GM12878 (cell line): ENCODE measurements at regions not wholly inside any gene's neighbourhood (a gene's known extent, or its start where the extent isn't known, plus 50 kb on each side); places are given as distances from the start of the nearest gene placed in this dataset.

Experiments
- ATAC-seq: fragments of 200-7000 bp; cut with Tn5 transposase; 3 replicates; pipeline ENCODE4 v1.9.1; 2020; ENCODE audit warnings: mild to moderate bottlenecking, moderate library complexity
- BruUV-seq: library from RNA; stranded (reverse); fragments of 400-500 nt; replicated peaks from 2 replicates; lab custom pipeline; 2021; lab: Mats Ljungman, UMichigan
- CTCF ChIA-PET: fragments of 300-600 bp; sonication (Branson Sonifier 250); formaldehyde crosslinking; extraction: SDS; loops from one replicate; lab custom pipeline; 2021; ENCODE audit warnings: inconsistent platforms; lab: Yijun Ruan, JAX
- POLR2A ChIA-PET: fragments of 350-600 bp; formaldehyde crosslinking; extraction: SDS; loops from one replicate; lab custom pipeline; 2021; ENCODE audit warnings: inconsistent platforms; lab: Charles Lee
- RAD21 ChIA-PET: fragments of 300-600 bp; sonication (Branson Sonifier 250); formaldehyde crosslinking; loops from one replicate; lab custom pipeline; 2023; ENCODE audit warnings: antibody characterized with exemption; ENCODE audit not compliant: unreplicated experiment; lab: Charles Lee
- SMC1A ChIA-PET: fragments of 300-600 bp; sonication (Branson Sonifier 250); formaldehyde crosslinking; loops from one replicate; lab custom pipeline; 2023; ENCODE audit not compliant: unreplicated experiment, uncharacterized antibody; lab: Charles Lee
- DNase-seq: peaks from one replicate; pipeline ENCODE4 v3.0.0-alpha.2; 2011; ENCODE audit warnings: low read depth, low spot score
- FAIRE-seq: peaks from 3 replicates; lab custom pipeline; 2011; peaks lifted over from hg19 to GRCh38; lab: Jason Lieb, UNC
- H2AFZ ChIP-seq: 2 replicates; pipeline ENCODE4 v1.6.0; 2011; ENCODE audit warnings: low read depth, low read length, control low read depth; ENCODE audit not compliant: control insufficient read depth
- H3K27ac ChIP-seq: 2 replicates; pipeline ENCODE4 v1.5.1; 2011; ENCODE audit warnings: control low read depth; ENCODE audit not compliant: control insufficient read depth, insufficient read depth
- H3K27me3 ChIP-seq, 2 experiments: replicated peaks in 1 of 2; 2 replicates each; pipeline versions ENCODE4 v1.6.0 to v1.6.1; 2011; ENCODE audit warnings: low read length in 1 of 2; ENCODE audit not compliant: control insufficient read depth in 2 of 2, insufficient read depth in 2 of 2
- H3K36me3 ChIP-seq, 2 experiments: 2 replicates each; pipeline ENCODE4 v1.5.1; 2011; ENCODE audit warnings: low read length in 1 of 2; ENCODE audit not compliant: control insufficient read depth in 2 of 2, insufficient read depth in 2 of 2
- H3K4me1 ChIP-seq: 2 replicates; pipeline ENCODE4 v1.6.1; 2011; ENCODE audit warnings: mild to moderate bottlenecking, low read length, moderate library complexity, mixed read lengths; ENCODE audit not compliant: control insufficient read depth, insufficient read depth
- H3K4me2 ChIP-seq: 2 replicates; pipeline ENCODE4 v1.6.0; 2011; ENCODE audit warnings: control low read depth; ENCODE audit not compliant: control insufficient read depth, insufficient read depth
- H3K4me3 ChIP-seq: fragments of 200-600 bp; sonication (generic); 2 replicates; pipeline ENCODE4 v1.5.1; 2016
- H3K79me2 ChIP-seq: 2 replicates; pipeline ENCODE4 v1.6.0; 2011; ENCODE audit warnings: low read length; ENCODE audit not compliant: control insufficient read depth, insufficient read depth
- H3K9ac ChIP-seq: 2 replicates; pipeline ENCODE4 v1.8.0; 2011; ENCODE audit warnings: low read length, control low read depth, mixed read lengths; ENCODE audit not compliant: control insufficient read depth, insufficient read depth
- H3K9me3 ChIP-seq: replicated peaks from 3 replicates; pipeline ENCODE4 v1.5.1; 2011; ENCODE audit warnings: mild to moderate bottlenecking, low read length; ENCODE audit not compliant: control insufficient read depth, insufficient read depth
- H4K20me1 ChIP-seq: 2 replicates; pipeline ENCODE4 v1.6.0; 2011; ENCODE audit not compliant: control insufficient read depth, insufficient read depth
- BRCA1 ChIP-seq: IDR thresholded peaks from 2 replicates; pipeline ENCODE4 v1.6.1; 2011; ENCODE audit warnings: low read depth, low read length, improper control_type of control experiment
- CBX3 ChIP-seq: fragments of 200-600 bp; sonication (generic); IDR thresholded peaks from 2 replicates; pipeline ENCODE4 v1.6.1; 2016; ENCODE audit warnings: low read depth, borderline replicate concordance
- CHD4 ChIP-seq: fragments of 200-600 bp; sonication (generic); IDR thresholded peaks from 2 replicates; pipeline ENCODE4 v1.6.1; 2016; ENCODE audit warnings: mild to moderate bottlenecking
- ETV6 ChIP-seq, 2 experiments: fragments of 450-650 bp in 1 of 2; IDR thresholded peaks in 1 of 2; conservative IDR thresholded peaks in 1 of 2; 2 replicates each; pipeline ENCODE4 v1.6.1; 2014; ENCODE audit warnings: antibody characterized with exemption in 1 of 2, borderline replicate concordance in 1 of 2, low read depth in 1 of 2, mild to moderate bottlenecking in 1 of 2, moderate library complexity in 1 of 2
- FOXM1 ChIP-seq: IDR thresholded peaks from 2 replicates; pipeline ENCODE4 v1.6.1; 2012; ENCODE audit warnings: low read depth, mild to moderate bottlenecking, inconsistent platforms, low read length, moderate library complexity
- GATAD2B ChIP-seq: fragments of 450-650 bp; conservative IDR thresholded peaks from 2 replicates; pipeline ENCODE4 v1.6.1; 2017; ENCODE audit warnings: low read depth, mild to moderate bottlenecking, moderate library complexity
- HDGF ChIP-seq: fragments of 450-650 bp; IDR thresholded peaks from 2 replicates; pipeline ENCODE4 v1.6.1; 2016; ENCODE audit warnings: antibody characterized with exemption
- SP1 ChIP-seq: IDR thresholded peaks from one replicate; pipeline ENCODE4 v1.6.1; 2011; ENCODE audit warnings: low read depth, low read length
- YBX1 ChIP-seq: fragments of 450-650 bp; IDR thresholded peaks from 2 replicates; pipeline ENCODE4 v1.6.1; 2016; ENCODE audit warnings: antibody characterized with exemption
- ZBED1 ChIP-seq: IDR thresholded peaks from 2 replicates; pipeline ENCODE4 v1.6.1; 2016; ENCODE audit warnings: borderline replicate concordance
- ZNF24 ChIP-seq: fragments of 450-650 bp; IDR thresholded peaks from 2 replicates; pipeline ENCODE4 v1.6.1; 2017; ENCODE audit warnings: antibody characterized with exemption, mild to moderate bottlenecking
- WGBS: methylation state at CpG from one replicate; pipeline ENCODE4 v1.1.6; 2016; ENCODE audit warnings: low lambda C conversion rate; ENCODE audit not compliant: insufficient replicate concordance, insufficient coverage; ENCODE audit errors: missing lambda C conversion rate; 5-methylcytosine and 5-hydroxymethylcytosine counted together
- in situ Hi-C: fragments of 300-500 bp; cut with MboI; formaldehyde crosslinking; loops from 9 replicates; pipeline ENCODE4 v1.14.3; 2018; ENCODE audit warnings: mixed read lengths
- intact Hi-C: fragments of 100-400 bp; cut with micrococcal nuclease; formaldehyde crosslinking; loops from one replicate; pipeline ENCODE4 v1.14.2; 2022; ENCODE audit not compliant: unreplicated experiment
- TF ChIP-seq, protein P1 (sequence below): fragments of 450-650 bp; IDR thresholded peaks from 2 replicates; pipeline ENCODE4 v1.6.1; 2017; ENCODE audit warnings: low read depth, mild to moderate bottlenecking, moderate library complexity
- TF ChIP-seq, protein P2 (sequence below): fragments of 450-650 bp; IDR thresholded peaks from 2 replicates; pipeline ENCODE4 v1.6.1; 2017; ENCODE audit warnings: mild to moderate bottlenecking, moderate library complexity

DNA sequence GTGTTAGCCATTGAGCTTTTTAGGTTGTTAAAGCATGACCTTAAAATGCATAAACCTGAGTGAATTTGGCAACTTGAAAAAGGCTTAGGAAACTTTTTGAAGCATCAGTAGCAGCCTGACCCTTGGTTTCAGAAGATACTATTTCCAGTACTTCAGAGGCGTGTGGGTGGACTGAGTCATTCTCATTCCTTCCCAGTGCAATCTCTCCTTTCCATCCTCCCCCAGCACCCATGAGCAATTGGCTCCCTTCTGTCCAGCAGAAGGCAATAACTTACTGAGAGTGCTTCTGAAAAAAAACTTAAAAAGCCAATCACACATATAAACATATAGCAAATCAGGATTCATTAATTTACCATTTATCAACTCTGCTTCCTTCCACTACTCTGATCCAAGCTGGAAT, 299.3 kb upstream of the STXBP6 start:
- 0% methylated on average over 1 of the region's 1 CpG for WGBS
- BruUV-seq: no TSS peak
- Histone ChIP-seq H3K27ac (no peak overlapping the region), H3K79me2 (no peaks in the 10 kb centered on the region), H4K20me1 (no peaks in the 10 kb centered on the region), H3K4me1 (no peaks in the 10 kb centered on the region), H2AFZ (no peak overlapping the region), H3K4me2 (no peak overlapping the region), H3K27me3 (no peaks in the 10 kb centered on the region), H3K9ac (no peak overlapping the region), H3K9me3 (no peaks in the 10 kb centered on the region; the same call in 2 of the 3 replicates), H3K4me3 (no peak overlapping the region), H3K36me3 (no peaks in the 10 kb centered on the region)
- ChIA-PET RAD21 (no interaction called here), SMC1A (no interaction called here), CTCF (no interaction called here), POLR2A (no interaction called here)
- FAIRE-seq (no peak), ATAC-seq (no peak), DNase-seq (no peak)
- intact Hi-C loops (no loop called here), in situ Hi-C loops (no loop called here)
- TF ChIP-seq ZNF24 (no peak), YBX1 (no peak), GATAD2B (no peak), FOXM1 (no peak), CHD4 (no peak), BRCA1 (no peak), ETV6 (conservative IDR thresholded peaks at IDR 0.05 in 1 of 2, IDR thresholded peaks at IDR 0.05 in 1 of 2; ENCODE audit: borderline replicate concordance in 1 of 2, low read depth in 1 of 2) (no peak), SP1 (no peak), CBX3 (no peak), ZBED1 (no peak), HDGF (no peak)
- TF ChIP-seq, protein P1, sequence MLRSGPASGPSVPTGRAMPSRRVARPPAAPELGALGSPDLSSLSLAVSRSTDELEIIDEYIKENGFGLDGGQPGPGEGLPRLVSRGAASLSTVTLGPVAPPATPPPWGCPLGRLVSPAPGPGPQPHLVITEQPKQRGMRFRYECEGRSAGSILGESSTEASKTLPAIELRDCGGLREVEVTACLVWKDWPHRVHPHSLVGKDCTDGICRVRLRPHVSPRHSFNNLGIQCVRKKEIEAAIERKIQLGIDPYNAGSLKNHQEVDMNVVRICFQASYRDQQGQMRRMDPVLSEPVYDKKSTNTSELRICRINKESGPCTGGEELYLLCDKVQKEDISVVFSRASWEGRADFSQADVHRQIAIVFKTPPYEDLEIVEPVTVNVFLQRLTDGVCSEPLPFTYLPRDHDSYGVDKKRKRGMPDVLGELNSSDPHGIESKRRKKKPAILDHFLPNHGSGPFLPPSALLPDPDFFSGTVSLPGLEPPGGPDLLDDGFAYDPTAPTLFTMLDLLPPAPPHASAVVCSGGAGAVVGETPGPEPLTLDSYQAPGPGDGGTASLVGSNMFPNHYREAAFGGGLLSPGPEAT: no peak
- TF ChIP-seq, protein P2, sequence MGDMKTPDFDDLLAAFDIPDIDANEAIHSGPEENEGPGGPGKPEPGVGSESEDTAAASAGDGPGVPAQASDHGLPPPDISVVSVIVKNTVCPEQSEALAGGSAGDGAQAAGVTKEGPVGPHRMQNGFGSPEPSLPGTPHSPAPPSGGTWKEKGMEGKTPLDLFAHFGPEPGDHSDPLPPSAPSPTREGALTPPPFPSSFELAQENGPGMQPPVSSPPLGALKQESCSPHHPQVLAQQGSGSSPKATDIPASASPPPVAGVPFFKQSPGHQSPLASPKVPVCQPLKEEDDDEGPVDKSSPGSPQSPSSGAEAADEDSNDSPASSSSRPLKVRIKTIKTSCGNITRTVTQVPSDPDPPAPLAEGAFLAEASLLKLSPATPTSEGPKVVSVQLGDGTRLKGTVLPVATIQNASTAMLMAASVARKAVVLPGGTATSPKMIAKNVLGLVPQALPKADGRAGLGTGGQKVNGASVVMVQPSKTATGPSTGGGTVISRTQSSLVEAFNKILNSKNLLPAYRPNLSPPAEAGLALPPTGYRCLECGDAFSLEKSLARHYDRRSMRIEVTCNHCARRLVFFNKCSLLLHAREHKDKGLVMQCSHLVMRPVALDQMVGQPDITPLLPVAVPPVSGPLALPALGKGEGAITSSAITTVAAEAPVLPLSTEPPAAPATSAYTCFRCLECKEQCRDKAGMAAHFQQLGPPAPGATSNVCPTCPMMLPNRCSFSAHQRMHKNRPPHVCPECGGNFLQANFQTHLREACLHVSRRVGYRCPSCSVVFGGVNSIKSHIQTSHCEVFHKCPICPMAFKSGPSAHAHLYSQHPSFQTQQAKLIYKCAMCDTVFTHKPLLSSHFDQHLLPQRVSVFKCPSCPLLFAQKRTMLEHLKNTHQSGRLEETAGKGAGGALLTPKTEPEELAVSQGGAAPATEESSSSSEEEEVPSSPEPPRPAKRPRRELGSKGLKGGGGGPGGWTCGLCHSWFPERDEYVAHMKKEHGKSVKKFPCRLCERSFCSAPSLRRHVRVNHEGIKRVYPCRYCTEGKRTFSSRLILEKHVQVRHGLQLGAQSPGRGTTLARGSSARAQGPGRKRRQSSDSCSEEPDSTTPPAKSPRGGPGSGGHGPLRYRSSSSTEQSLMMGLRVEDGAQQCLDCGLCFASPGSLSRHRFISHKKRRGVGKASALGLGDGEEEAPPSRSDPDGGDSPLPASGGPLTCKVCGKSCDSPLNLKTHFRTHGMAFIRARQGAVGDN: no peak
